Loucy (cell line): ENCODE measurements at regions not wholly inside any gene's neighbourhood (a gene's known extent, or its start where the extent isn't known, plus 50 kb on each side); places are given as distances from the start of the nearest gene placed in this dataset.

Source experiments
- H2AFZ ChIP-seq: fragments of 200-600 bp; sonication (generic); 2 replicates; pipeline ENCODE4 v1.6.0; 2016; ENCODE audit warnings: antibody characterized with exemption, mild to moderate bottlenecking, low read length, moderate library complexity
- H3F3A ChIP-seq: fragments of 200-600 bp; 2 replicates; pipeline ENCODE4 v1.6.0; 2016; ENCODE audit warnings: antibody characterized with exemption, low read depth, mild to moderate bottlenecking
- H3K27me3 ChIP-seq: fragments of 200-600 bp; sonication (generic); 2 replicates; pipeline ENCODE4 v1.6.1; 2014; ENCODE audit warnings: low read length, mild to moderate bottlenecking; ENCODE audit not compliant: insufficient read depth, poor library complexity, severe bottlenecking
- H3K36me3 ChIP-seq: fragments of 200-600 bp; sonication (generic); 2 replicates; pipeline ENCODE4 v1.6.1; 2016; ENCODE audit warnings: low read length; ENCODE audit not compliant: insufficient read depth
- H3K4me1 ChIP-seq: fragments of 200-600 bp; sonication (generic); 2 replicates; pipeline ENCODE4 v1.5.1; 2014; ENCODE audit warnings: low read length, mild to moderate bottlenecking; ENCODE audit not compliant: insufficient read depth, poor library complexity, severe bottlenecking
- H3K4me2 ChIP-seq: fragments of 200-600 bp; sonication (generic); 2 replicates; pipeline ENCODE4 v1.6.0; 2014; ENCODE audit warnings: antibody characterized with exemption, low read length, low read depth, mild to moderate bottlenecking; ENCODE audit not compliant: poor library complexity, severe bottlenecking
- H3K4me3 ChIP-seq: fragments of 200-600 bp; sonication (generic); 2 replicates; pipeline ENCODE4 v1.5.1; 2014; ENCODE audit warnings: low read length, mild to moderate bottlenecking, mixed read lengths; ENCODE audit not compliant: poor library complexity, severe bottlenecking
- H3K79me2 ChIP-seq: fragments of 200-600 bp; sonication (generic); 2 replicates; pipeline ENCODE4 v1.6.1; 2014; ENCODE audit warnings: low read length; ENCODE audit not compliant: insufficient read depth
- H3K9ac ChIP-seq: fragments of 200-600 bp; sonication (generic); 2 replicates; pipeline ENCODE4 v1.6.0; 2014; ENCODE audit warnings: mild to moderate bottlenecking, low read depth, low read length, moderate library complexity; ENCODE audit not compliant: poor library complexity, severe bottlenecking
- H3K9me2 ChIP-seq: fragments of 200-600 bp; sonication (generic); replicated peaks from 2 replicates; pipeline ENCODE4 v1.6.1; 2016; ENCODE audit warnings: low read depth, low read length, mixed read lengths
- H3K9me3 ChIP-seq: fragments of 200-600 bp; sonication (generic); 2 replicates; pipeline ENCODE4 v1.6.1; 2014; ENCODE audit warnings: mild to moderate bottlenecking, antibody characterized with exemption, low read length, low read depth; ENCODE audit not compliant: insufficient read depth
- H4K20me1 ChIP-seq: fragments of 200-600 bp; sonication (generic); 2 replicates; pipeline ENCODE4 v1.6.0; 2014; ENCODE audit warnings: antibody characterized with exemption, low read length, mild to moderate bottlenecking; ENCODE audit not compliant: insufficient read depth, poor library complexity, severe bottlenecking
- CTCF ChIP-seq: fragments of 200-600 bp; sonication (generic); conservative IDR thresholded peaks from 2 replicates; pipeline ENCODE4 v1.5.1; 2014; ENCODE audit warnings: mild to moderate bottlenecking, antibody characterized with exemption, low read length
- EZH2phosphoT487 ChIP-seq: fragments of 200-600 bp; IDR thresholded peaks from 2 replicates; pipeline ENCODE4 v1.6.1; 2018; ENCODE audit warnings: antibody characterized with exemption, mild to moderate bottlenecking, moderate library complexity, borderline replicate concordance

- Histone ChIP-seq H3K36me3 (no peaks in the 10 kb centered on the region), H3K4me1 (peaks cover 11% of the 10 kb centered on the region), H3K9me2 (no peaks in the 10 kb centered on the region), H3F3A (no peaks in the 10 kb centered on the region), H3K9ac (no peak overlapping the region), H3K9me3 (no peaks in the 10 kb centered on the region), H2AFZ (no peak overlapping the region), H3K79me2 (no peaks in the 10 kb centered on the region), H3K4me3 (no peak overlapping the region), H3K4me2 (no peak overlapping the region), H4K20me1 (no peaks in the 10 kb centered on the region), H3K27me3 (no peaks in the 10 kb centered on the region)
- TF ChIP-seq CTCF, result no peak
- TF ChIP-seq EZH2phosphoT487, result no peak
Measured at GRCh38 chr15:68526784-68527183, 52.0 kb upstream of the CORO2B start.

- peak overlapping the region; percentile 53 for H3K4me2 ChIP-seq
- peaks cover 11% of the 10 kb centered on the region for H3K4me1 ChIP-seq
- no peaks in the 10 kb centered on the region for H3K79me2 ChIP-seq
- peak overlapping the region; percentile 52 for H3K4me3 ChIP-seq
- H2AFZ ChIP-seq, result no peak overlapping the region
- no peaks in the 10 kb centered on the region for H3K36me3 ChIP-seq
- no peaks in the 10 kb centered on the region for H3K9me3 ChIP-seq
- H3K27me3 ChIP-seq, result no peaks in the 10 kb centered on the region
- no peaks in the 10 kb centered on the region for H3F3A ChIP-seq
- no peaks in the 10 kb centered on the region for H3K9me2 ChIP-seq
- H3K9ac ChIP-seq, result no peak overlapping the region
- H4K20me1 ChIP-seq, result no peaks in the 10 kb centered on the region
- TF ChIP-seq EZH2phosphoT487 (no peak), CTCF (no peak)
Measured at GRCh38 chr15:68528626-68529290, 50.0 kb upstream of the CORO2B start.
